HFF-Myc (cell line): ENCODE measurements at regions not wholly inside any gene's neighbourhood (a gene's known extent, or its start where the extent isn't known, plus 50 kb on each side); places are given as distances from the start of the nearest gene placed in this dataset.

ENCODE experiments used
- DNase-seq: peaks from one replicate; pipeline ENCODE4 v3.0.0-alpha.2; 2011; ENCODE audit warnings: low read depth; ENCODE audit errors: extremely low read depth
- H3K4me3 ChIP-seq: replicated peaks from 2 replicates; pipeline ENCODE4 v1.5.1; 2011; ENCODE audit warnings: low read depth, mild to moderate bottlenecking, control low read depth, low read length
- TF ChIP-seq, protein P1 (sequence below): IDR thresholded peaks from 2 replicates; pipeline ENCODE4 v1.5.1; 2012; ENCODE audit warnings: mild to moderate bottlenecking, low read depth, low read length, control low read depth; ENCODE audit errors: missing control alignments

DNA sequence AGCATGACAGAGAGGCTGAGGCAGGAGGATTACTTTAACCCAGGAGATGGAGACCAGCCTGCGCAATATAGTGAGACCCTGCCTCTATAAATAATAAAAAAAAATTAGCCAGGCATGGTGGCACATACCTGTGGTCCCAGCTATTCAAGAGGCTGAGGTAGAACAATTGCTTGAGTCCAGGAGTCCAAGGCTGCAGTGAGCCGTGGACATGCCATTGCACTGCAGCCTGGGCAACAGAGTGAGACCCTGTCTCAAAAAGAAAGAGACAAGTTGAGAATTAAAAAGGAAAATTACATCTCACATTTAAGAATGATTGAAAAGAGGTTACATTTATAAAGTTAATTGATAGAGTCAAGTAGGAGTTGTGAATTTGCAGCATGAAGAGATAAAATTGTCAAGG lies 91.4 kb upstream of the TMPO start:
- TF ChIP-seq, protein P1, sequence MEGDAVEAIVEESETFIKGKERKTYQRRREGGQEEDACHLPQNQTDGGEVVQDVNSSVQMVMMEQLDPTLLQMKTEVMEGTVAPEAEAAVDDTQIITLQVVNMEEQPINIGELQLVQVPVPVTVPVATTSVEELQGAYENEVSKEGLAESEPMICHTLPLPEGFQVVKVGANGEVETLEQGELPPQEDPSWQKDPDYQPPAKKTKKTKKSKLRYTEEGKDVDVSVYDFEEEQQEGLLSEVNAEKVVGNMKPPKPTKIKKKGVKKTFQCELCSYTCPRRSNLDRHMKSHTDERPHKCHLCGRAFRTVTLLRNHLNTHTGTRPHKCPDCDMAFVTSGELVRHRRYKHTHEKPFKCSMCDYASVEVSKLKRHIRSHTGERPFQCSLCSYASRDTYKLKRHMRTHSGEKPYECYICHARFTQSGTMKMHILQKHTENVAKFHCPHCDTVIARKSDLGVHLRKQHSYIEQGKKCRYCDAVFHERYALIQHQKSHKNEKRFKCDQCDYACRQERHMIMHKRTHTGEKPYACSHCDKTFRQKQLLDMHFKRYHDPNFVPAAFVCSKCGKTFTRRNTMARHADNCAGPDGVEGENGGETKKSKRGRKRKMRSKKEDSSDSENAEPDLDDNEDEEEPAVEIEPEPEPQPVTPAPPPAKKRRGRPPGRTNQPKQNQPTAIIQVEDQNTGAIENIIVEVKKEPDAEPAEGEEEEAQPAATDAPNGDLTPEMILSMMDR = no peak
- DNase-seq = no peak
- H3K4me3 ChIP-seq = no peak overlapping the region

DNA sequence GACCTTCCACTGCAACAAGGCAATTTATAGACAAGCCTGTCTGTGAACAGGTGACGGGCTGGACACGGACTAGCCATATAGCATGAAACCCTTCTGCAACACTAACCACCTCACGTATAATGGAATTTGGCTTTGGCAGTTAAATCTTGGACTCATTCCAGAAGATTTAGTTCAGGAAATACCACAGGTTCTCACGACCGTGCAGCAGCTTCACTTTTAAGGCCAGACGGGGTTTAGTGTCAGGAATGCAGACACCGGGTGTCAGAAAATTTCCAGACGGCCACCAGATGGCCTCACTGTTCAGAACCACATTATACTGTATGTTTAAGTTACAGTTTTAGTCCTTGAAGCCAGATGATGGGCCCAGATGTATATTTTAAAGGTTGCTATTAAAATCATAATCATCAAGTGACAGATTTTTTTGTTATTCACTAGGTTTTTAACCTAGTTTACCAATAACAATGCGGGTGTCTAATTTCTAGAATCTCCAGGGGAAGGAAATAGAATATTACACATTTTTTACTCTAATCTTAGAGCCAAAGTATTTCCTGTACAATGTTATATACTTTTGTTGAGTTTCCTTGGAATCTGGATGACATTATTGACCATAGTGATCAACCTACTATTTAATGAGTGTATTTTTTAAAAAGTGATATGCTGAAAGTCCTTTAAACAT lies 90.5 kb upstream of the TMPO start:
- DNase-seq = peak; percentile 79
- H3K4me3 ChIP-seq = no peak overlapping the region
- TF ChIP-seq, protein P1 = peak; percentile 55

DNA sequence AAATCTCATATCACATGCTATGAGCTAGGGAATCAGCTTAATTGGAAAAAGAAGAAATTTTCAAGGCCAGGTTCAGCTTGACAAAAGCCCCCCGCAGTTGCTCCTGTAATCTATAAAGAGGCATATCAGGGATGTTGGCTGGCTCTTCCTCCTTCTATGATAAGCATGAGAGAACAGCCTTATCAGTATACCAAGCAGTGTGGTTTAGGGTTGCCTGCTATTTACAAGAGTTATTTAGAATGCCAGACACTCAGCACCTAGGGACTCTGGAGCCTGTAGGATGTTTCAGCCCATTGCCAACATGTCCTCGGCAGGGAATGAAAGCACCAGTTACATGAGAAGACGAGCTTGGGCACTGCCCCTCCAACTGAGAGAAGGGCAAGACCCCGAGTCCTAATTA lies 89.5 kb upstream of the TMPO start:
- TF ChIP-seq, protein P1 = no peak
- DNase-seq = no peak
- H3K4me3 ChIP-seq = no peak overlapping the region

DNA sequence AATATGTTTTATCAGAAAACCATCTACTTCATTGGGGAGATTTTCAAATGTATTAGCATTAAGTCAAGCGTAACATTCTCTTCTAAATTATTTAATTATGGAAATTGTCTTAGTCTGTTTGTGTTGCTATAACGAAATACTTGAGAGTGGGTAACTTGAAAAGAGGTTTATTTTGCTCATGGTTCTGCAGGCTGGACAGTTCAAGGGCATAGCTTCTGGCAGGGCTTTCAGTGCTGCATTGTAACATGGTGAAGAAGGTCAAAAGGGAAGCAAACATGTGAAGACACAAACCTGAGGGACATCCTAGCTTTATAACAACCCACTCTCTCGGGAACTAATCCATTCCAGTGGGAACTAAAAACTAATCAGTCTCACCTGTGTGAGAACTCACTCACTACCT lies 84.3 kb upstream of the TMPO start:
- no peak for DNase-seq
- no peak overlapping the region for H3K4me3 ChIP-seq
- TF ChIP-seq, protein P1 = no peak

DNA sequence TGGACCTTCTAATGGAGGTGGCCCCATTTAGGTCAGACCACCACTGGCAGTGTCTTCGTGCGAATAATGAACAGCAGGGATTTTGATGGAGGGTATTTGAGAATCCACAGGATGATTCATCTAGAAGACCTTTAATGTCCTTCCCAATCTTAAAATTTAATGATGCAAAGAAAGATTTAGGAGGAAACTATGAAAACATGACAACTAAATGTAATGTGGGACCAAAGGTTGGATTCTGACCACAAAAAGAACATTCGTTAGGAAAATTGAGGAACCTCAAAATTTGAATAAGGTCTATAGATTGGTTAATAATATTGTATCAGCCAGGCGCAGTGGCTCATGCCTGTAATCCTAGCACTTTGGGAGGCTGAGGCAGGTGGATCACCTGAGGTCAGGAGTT lies 78.2 kb upstream of the TMPO start:
- TF ChIP-seq, protein P1 = no peak
- DNase-seq = no peak
- H3K4me3 ChIP-seq = no peak overlapping the region

DNA sequence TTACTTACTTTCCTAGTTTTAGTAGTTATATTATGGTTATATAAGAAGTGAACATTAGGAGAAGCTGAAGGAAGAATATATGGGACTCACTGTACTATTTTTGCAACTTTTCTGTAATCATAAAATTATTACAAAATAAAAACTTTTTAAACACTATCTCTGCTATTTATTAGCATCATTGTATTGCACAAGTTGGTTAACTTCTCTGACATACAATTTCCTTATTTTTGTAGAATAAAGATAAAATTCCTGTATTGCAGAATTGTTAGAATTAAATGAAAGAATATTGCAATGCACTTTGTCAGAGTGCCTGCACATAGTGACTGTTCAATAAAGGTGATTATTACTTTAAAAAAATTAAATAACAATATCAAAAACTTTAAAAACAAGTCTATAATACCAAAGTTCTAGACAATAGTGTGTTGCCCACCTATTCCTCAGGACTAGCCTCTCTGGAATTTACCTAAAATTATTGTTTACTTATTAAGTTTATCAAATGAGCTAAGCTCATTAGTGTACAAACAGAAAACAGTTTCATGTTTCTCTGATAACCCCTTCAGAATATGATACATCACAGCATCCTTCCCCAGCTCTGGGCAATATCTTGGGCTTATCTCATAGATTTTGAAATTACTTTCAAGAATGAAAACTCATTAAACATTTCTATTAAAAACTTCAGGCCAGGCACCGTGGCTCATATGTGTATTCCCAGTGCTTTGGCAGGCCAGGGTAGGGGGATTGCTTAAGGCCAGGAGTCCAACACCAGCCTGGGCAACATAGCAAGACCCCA lies 77.4 kb upstream of the TMPO start:
- H3K4me3 ChIP-seq = no peak overlapping the region
- TF ChIP-seq, protein P1 = no peak
- DNase-seq = no peak
